ENCODE measurements at regions not wholly inside any gene's neighbourhood (a gene's known extent, or its start where the extent isn't known, plus 50 kb on each side); places are given as distances from the start of the nearest gene placed in this dataset.

GRCh38 chr4:108291137-108291536 is 122.4 kb upstream of the LEF1 start:
- no peak for DNase-seq (ENCODE audit: low spot score)
- Mint-ChIP-seq H3K36me3 (ENCODE audit: low read depth) (no peaks in the 10 kb centered on the region), H3K9me3 (no peaks in the 10 kb centered on the region), H3K4me3 (no peak overlapping the region), H3K27ac (no peak overlapping the region), H3K4me1 (ENCODE audit: low read depth) (peaks cover 3% of the 10 kb centered on the region), H3K27me3 (ENCODE audit: insufficient read depth) (peaks cover 5% of the 10 kb centered on the region)
- intact Hi-C loops (cut with micrococcal nuclease): no loop called here

- no peaks in the 10 kb centered on the region for H3K27me3 Mint-ChIP-seq (ENCODE audit: insufficient read depth)
- no peak overlapping the region for H3K27ac Mint-ChIP-seq
- DNase-seq (ENCODE audit: low spot score): no peak
- no peaks in the 10 kb centered on the region for H3K36me3 Mint-ChIP-seq (ENCODE audit: low read depth)
- no peaks in the 10 kb centered on the region for H3K4me1 Mint-ChIP-seq (ENCODE audit: low read depth)
- H3K9me3 Mint-ChIP-seq: no peaks in the 10 kb centered on the region
- intact Hi-C loops (cut with micrococcal nuclease): no loop called here
- no peak overlapping the region for H3K4me3 Mint-ChIP-seq
These were observed 119.2 kb upstream of the LEF1 start for GRCh38 chr4:108287834-108288413.

DNA sequence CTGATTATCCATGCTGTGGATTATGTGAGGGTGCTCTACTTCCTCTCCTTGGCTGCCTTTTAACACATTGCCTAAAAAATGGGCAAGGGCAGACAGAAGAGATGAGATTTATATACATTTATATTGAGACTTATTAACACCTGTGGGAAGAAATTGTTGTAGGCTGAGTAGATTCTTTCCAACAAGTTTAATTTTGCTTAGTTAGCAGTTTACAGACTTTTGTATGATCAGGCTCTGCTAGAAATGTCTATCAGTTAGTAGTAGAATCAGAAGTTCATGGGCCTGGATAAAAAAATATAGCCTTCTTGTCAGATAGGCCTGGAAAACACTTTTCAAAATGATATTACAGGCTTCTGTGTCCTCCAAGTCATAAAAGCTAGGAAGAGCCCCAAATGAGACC is 111.3 kb upstream of the LEF1 start:
- no peaks in the 10 kb centered on the region for H3K27me3 Mint-ChIP-seq (ENCODE audit: insufficient read depth)
- no peak overlapping the region for H3K4me3 Mint-ChIP-seq
- no peak overlapping the region for H3K27ac Mint-ChIP-seq
- intact Hi-C loops (cut with micrococcal nuclease): no loop called here
- DNase-seq (ENCODE audit: low spot score): no peak
- no peaks in the 10 kb centered on the region for H3K4me1 Mint-ChIP-seq (ENCODE audit: low read depth)
- peaks cover 6% of the 10 kb centered on the region for H3K36me3 Mint-ChIP-seq (ENCODE audit: low read depth)
- H3K9me3 Mint-ChIP-seq: peaks cover 5% of the 10 kb centered on the region

- H3K4me3 Mint-ChIP-seq: no peak overlapping the region
- peaks cover 6% of the 10 kb centered on the region for H3K36me3 Mint-ChIP-seq (ENCODE audit: low read depth)
- H3K4me1 Mint-ChIP-seq (ENCODE audit: low read depth): no peaks in the 10 kb centered on the region
- H3K9me3 Mint-ChIP-seq: peaks cover 8% of the 10 kb centered on the region
- no peaks in the 10 kb centered on the region for H3K27me3 Mint-ChIP-seq (ENCODE audit: insufficient read depth)
- intact Hi-C loops (cut with micrococcal nuclease): no loop called here
- no peak overlapping the region for H3K27ac Mint-ChIP-seq
- no peak for DNase-seq (ENCODE audit: low spot score)
These were observed 108.0 kb upstream of the LEF1 start for GRCh38 chr4:108276690-108277089.

DNA sequence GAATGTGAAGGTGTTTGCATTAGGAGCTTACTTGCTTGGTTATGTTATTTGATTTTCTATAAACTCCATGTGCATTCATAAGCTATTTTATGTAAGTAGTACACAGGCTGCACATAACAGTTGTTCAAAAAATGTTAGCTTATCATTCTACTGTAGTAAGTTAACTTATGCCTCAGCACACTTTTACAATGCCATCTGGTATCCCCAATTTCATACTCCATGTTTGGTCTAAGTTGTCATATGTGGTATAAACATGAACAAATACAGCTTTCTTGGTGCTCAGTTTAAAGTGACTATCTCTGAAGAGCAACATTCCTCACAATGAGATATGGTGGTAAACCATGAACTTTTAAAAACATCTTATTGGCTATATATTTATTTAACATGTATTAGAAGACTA is 104.3 kb upstream of the LEF1 start:
- Mint-ChIP-seq H3K27ac (no peak overlapping the region), H3K27me3 (ENCODE audit: insufficient read depth) (no peaks in the 10 kb centered on the region), H3K4me3 (no peak overlapping the region), H3K36me3 (ENCODE audit: low read depth) (no peaks in the 10 kb centered on the region), H3K4me1 (ENCODE audit: low read depth) (no peaks in the 10 kb centered on the region), H3K9me3 (peaks cover 3% of the 10 kb centered on the region)
- DNase-seq (ENCODE audit: low spot score): no peak
- intact Hi-C loops (cut with micrococcal nuclease): no loop called here

GRCh38 chr4:108272561-108272960 is 103.8 kb upstream of the LEF1 start:
- intact Hi-C loops (cut with micrococcal nuclease): no loop called here
- H3K4me3 Mint-ChIP-seq: no peak overlapping the region
- H3K36me3 Mint-ChIP-seq (ENCODE audit: low read depth): no peaks in the 10 kb centered on the region
- H3K27me3 Mint-ChIP-seq (ENCODE audit: insufficient read depth): no peaks in the 10 kb centered on the region
- H3K4me1 Mint-ChIP-seq (ENCODE audit: low read depth): no peaks in the 10 kb centered on the region
- H3K27ac Mint-ChIP-seq: no peak overlapping the region
- DNase-seq (ENCODE audit: low spot score): no peak
- peaks cover 3% of the 10 kb centered on the region for H3K9me3 Mint-ChIP-seq

DNA sequence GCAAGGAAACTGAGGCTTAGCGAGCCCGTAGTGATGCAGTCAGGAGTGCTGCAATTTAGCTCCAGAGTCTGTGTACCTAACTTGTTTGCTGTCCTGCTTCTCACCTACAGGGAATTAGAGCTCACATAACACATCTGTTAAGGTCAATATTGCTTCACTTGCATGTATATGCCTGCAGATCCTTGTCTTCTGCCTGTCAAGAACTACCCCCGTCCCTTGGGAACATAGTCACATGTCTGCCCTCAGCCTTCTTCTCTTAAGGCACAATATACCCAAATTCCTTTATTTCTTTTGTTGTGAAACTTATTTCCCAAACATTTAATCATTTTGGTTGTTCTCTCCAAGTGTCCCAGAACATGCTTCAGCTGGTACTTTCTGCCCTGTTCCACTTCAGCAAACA is 103.3 kb upstream of the LEF1 start:
- no peak for DNase-seq (ENCODE audit: low spot score)
- Mint-ChIP-seq H3K27me3 (ENCODE audit: insufficient read depth) (no peaks in the 10 kb centered on the region), H3K27ac (no peak overlapping the region), H3K4me3 (no peak overlapping the region), H3K9me3 (peaks cover 3% of the 10 kb centered on the region), H3K4me1 (ENCODE audit: low read depth) (no peaks in the 10 kb centered on the region), H3K36me3 (ENCODE audit: low read depth) (no peaks in the 10 kb centered on the region)
- intact Hi-C loops (cut with micrococcal nuclease): no loop called here

DNA sequence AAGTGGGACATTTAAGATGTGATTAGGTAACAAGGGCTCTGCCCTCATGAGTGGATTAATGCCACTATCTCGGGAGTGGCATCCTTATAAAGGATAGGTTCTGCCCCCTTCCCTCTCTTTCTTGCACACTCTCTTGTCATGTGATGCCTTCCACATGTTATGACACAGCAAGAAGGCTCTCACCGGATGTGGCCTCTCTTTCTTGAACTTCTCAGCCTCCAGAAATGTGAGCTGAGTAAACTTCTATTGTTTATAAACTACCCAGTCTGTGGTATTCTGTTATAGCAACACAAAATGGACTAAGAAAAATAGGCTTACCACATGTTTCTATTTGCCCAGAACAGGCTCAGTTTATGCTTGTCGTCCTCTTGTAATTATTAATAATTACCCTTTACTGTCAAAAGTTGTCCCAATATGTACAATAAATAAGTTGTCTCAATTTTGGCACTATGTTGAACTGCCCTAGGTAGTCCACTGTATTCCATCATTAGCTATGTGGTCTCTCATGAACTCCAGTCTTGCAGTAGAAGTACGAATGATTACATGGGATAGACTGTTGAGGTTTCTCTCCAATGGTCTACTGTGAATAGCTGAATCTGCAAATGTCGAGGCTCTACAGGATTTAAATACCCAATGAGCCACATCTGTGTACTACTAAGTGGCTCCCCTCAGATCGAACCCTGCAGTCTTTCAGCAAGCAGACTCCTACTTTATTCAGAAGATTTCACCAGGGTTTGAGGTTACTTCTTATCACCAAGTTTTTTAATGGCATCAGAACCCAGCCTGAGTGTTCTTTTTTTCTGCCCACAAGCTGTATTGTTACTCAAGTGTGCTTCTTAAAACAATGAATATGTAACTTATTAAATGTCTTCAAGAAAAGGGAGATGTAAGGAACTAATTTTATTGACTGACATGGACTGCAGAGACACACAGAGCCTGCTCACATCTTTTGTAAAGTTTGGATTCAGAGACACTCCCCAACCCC is 102.0 kb upstream of the LEF1 start:
- no peak overlapping the region for H3K27ac Mint-ChIP-seq
- no peak overlapping the region for H3K4me3 Mint-ChIP-seq
- H3K27me3 Mint-ChIP-seq (ENCODE audit: insufficient read depth): peaks cover under 1% of the 10 kb centered on the region
- no peak for DNase-seq (ENCODE audit: low spot score)
- no peaks in the 10 kb centered on the region for H3K4me1 Mint-ChIP-seq (ENCODE audit: low read depth)
- H3K36me3 Mint-ChIP-seq (ENCODE audit: low read depth): no peaks in the 10 kb centered on the region
- peaks cover 7% of the 10 kb centered on the region for H3K9me3 Mint-ChIP-seq
- intact Hi-C loops (cut with micrococcal nuclease): no loop called here

DNA sequence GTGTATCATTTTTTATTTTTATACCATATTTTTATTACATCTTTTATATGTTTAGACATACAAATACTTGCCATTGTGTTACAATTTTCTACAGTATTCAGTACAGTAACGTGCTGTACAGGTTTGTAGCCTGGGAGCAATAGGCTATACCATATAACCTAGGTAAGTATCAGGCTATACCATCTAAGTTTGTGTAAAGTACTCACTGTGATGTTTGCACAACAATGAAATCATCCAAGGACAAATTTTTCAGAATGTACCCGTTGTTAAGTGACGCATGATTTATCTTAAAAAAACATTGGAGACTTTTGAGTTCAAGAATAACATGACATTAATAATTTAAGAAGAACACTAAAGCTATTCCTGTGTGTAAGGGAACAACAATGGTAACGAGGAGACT is 96.0 kb upstream of the LEF1 start:
- Mint-ChIP-seq H3K36me3 (ENCODE audit: low read depth) (peaks cover 1% of the 10 kb centered on the region), H3K4me1 (ENCODE audit: low read depth) (no peaks in the 10 kb centered on the region), H3K27me3 (ENCODE audit: insufficient read depth) (peaks cover 2% of the 10 kb centered on the region), H3K27ac (no peak overlapping the region), H3K4me3 (no peak overlapping the region), H3K9me3 (peaks cover 13% of the 10 kb centered on the region)
- DNase-seq (ENCODE audit: low spot score): no peak
- intact Hi-C loops (cut with micrococcal nuclease): no loop called here

DNA sequence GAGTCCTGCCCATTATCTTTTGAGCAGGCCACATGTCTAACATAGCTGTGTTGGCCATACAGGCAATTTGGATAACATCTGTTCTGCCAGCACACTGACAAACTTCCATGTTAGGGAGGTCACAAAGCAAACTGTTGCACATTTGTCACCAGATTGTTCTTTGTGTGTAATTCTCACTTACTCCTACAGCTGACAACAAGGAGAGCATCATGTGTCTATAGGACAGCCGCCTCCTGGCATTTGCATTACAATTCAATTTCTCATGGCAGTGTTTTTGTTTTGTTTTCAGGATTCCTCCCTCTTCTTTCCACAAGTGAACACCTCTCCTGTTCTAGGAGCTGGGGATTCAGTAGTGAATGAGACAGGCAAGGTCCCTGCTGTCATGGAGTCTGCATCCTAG is 94.3 kb upstream of the LEF1 start:
- intact Hi-C loops (cut with micrococcal nuclease): no loop called here
- Mint-ChIP-seq H3K36me3 (ENCODE audit: low read depth) (peaks cover 1% of the 10 kb centered on the region), H3K27me3 (ENCODE audit: insufficient read depth) (peaks cover 2% of the 10 kb centered on the region), H3K4me3 (no peak overlapping the region), H3K4me1 (ENCODE audit: low read depth) (no peaks in the 10 kb centered on the region), H3K27ac (no peak overlapping the region), H3K9me3 (peaks cover 15% of the 10 kb centered on the region)
- DNase-seq (ENCODE audit: low spot score): no peak

DNA sequence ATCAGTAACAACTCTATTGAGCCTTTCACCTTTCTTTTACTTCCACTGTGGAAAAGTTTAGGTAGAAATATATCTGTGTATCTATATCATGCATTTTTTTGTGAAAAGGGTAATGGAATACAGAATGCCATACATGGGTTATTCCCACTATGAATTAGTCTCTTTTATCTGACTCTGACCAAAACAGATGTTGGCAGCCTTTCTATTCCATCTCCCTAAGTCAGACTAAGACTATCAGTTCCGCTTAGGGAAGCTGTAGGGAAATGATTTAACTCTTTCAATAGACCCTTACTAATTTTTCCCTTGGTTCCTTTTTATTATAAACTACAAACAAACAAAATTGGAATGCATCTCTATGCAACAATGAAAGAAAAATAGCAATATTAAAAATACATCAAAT is 92.3 kb upstream of the LEF1 start:
- no peaks in the 10 kb centered on the region for H3K4me1 Mint-ChIP-seq (ENCODE audit: low read depth)
- peaks cover 14% of the 10 kb centered on the region for H3K9me3 Mint-ChIP-seq
- no peak overlapping the region for H3K27ac Mint-ChIP-seq
- DNase-seq (ENCODE audit: low spot score): no peak
- H3K36me3 Mint-ChIP-seq (ENCODE audit: low read depth): peaks cover 1% of the 10 kb centered on the region
- H3K27me3 Mint-ChIP-seq (ENCODE audit: insufficient read depth): peaks cover 2% of the 10 kb centered on the region
- H3K4me3 Mint-ChIP-seq: no peak overlapping the region
- intact Hi-C loops (cut with micrococcal nuclease): no loop called here

- H3K4me1 Mint-ChIP-seq (ENCODE audit: low read depth): no peaks in the 10 kb centered on the region
- H3K9me3 Mint-ChIP-seq: peaks cover 8% of the 10 kb centered on the region
- no peak for DNase-seq (ENCODE audit: low spot score)
- no peak overlapping the region for H3K27ac Mint-ChIP-seq
- H3K36me3 Mint-ChIP-seq (ENCODE audit: low read depth): peaks cover 3% of the 10 kb centered on the region
- H3K27me3 Mint-ChIP-seq (ENCODE audit: insufficient read depth): no peaks in the 10 kb centered on the region
- intact Hi-C loops (cut with micrococcal nuclease): no loop called here
- H3K4me3 Mint-ChIP-seq: no peak overlapping the region
These were observed 87.8 kb upstream of the LEF1 start for GRCh38 chr4:108256538-108256937.

DNA sequence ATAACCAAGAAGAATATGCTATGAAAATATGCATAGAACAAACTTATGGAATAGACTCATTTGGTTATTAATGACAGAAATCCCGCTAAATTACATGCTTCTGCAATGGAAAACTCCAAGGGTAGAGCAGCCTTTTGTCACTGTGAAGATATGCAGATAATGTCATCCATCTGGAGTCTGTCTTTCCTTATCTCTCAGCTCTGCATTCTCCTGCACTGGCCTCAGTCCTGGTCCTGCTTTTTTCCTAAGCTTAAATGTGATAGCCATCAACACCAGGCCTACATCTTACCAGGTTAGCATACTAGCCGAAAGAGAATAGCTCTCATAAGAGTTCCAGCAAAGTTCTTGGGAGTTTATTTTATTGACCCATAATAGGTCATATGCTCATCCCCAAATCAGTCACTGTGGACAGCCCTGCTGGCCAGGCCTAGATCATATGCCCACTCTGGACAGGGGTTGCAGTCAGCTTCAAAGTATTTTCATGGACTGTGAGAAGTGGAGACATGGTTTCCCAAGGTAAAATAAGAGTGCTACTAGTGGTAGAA is 86.5 kb upstream of the LEF1 start:
- H3K27me3 Mint-ChIP-seq (ENCODE audit: insufficient read depth): no peaks in the 10 kb centered on the region
- no peak overlapping the region for H3K27ac Mint-ChIP-seq
- intact Hi-C loops (cut with micrococcal nuclease): no loop called here
- H3K36me3 Mint-ChIP-seq (ENCODE audit: low read depth): peaks cover 3% of the 10 kb centered on the region
- peaks cover 8% of the 10 kb centered on the region for H3K9me3 Mint-ChIP-seq
- no peak for DNase-seq (ENCODE audit: low spot score)
- H3K4me1 Mint-ChIP-seq (ENCODE audit: low read depth): no peaks in the 10 kb centered on the region
- no peak overlapping the region for H3K4me3 Mint-ChIP-seq

All from activated T-helper 1 cell treated with anti-CD3 and anti-CD28 coated beads, Interleukin-12 subunit alpha, Interleukin-12 subunit beta, Interleukin-2, Interleukin-4 antibody, amounts not matched to agents 30 ng/mL and 10 ng/mL and 1 ng/mL, durations not matched to agents 14 hours and 24 hours and 36 hours (primary cell).